ENCODE measurements at regions not wholly inside any gene's neighbourhood (a gene's known extent, or its start where the extent isn't known, plus 50 kb on each side); places are given as distances from the start of the nearest gene placed in this dataset.

- ATAC-seq (no peak), DNase-seq (ENCODE audit: low spot score) (no peak)
- no peaks in the 10 kb centered on the region for H3K36me3 Mint-ChIP-seq
- ChIA-PET POLR2A (no interaction called here), CTCF (no interaction called here)
- no peak overlapping the region for H3K4me3 Mint-ChIP-seq
- H3K4me1 Mint-ChIP-seq: peaks cover 30% of the 10 kb centered on the region
- H3K9me3 Mint-ChIP-seq: no peaks in the 10 kb centered on the region
- no peak for TF ChIP-seq GABPB1 (CRISPR knock-in tag; IDR thresholded peaks at IDR 0.05)
- TF ChIP-seq FOXP1 (CRISPR knock-in tag; IDR thresholded peaks at IDR 0.05; ENCODE audit: borderline replicate concordance): no peak
- no peak for TF ChIP-seq MAX (CRISPR knock-in tag; IDR thresholded peaks at IDR 0.05)
- TF ChIP-seq TEAD1 (CRISPR knock-in tag; IDR thresholded peaks at IDR 0.05): no peak
- TF ChIP-seq ARID4B (CRISPR knock-in tag; IDR thresholded peaks at IDR 0.05; ENCODE audit: borderline replicate concordance): no peak
- no peak for TF ChIP-seq CDX4 (CRISPR knock-in tag; IDR thresholded peaks at IDR 0.05; ENCODE audit: borderline replicate concordance)
- TF ChIP-seq RORB (CRISPR knock-in tag; IDR thresholded peaks at IDR 0.05): no peak
- TF ChIP-seq ETV6 (CRISPR knock-in tag; IDR thresholded peaks at IDR 0.05): no peak
- TF ChIP-seq ELF4 (CRISPR knock-in tag; IDR thresholded peaks at IDR 0.05; ENCODE audit: low read depth): no peak
- no peak for TF ChIP-seq NFATC4 (CRISPR knock-in tag; IDR thresholded peaks at IDR 0.05)
- no peaks in the 10 kb centered on the region for H3K27me3 Mint-ChIP-seq (ENCODE audit: low read depth)
- H3K27ac Mint-ChIP-seq: no peak overlapping the region
These were observed 63.4 kb upstream of the NHSL1 start for GRCh38 chr6:138562691-138563090.

GRCh38 chr6:138563231-138563630 is 63.9 kb upstream of the NHSL1 start:
- H3K27ac Mint-ChIP-seq: no peak overlapping the region
- DNase-seq (ENCODE audit: low spot score) (no peak), ATAC-seq (no peak)
- H3K4me3 Mint-ChIP-seq: no peak overlapping the region
- no peaks in the 10 kb centered on the region for H3K27me3 Mint-ChIP-seq (ENCODE audit: low read depth)
- POLR2A ChIA-PET: interaction anchor here (1.2 kb wide), 1 partner anchor 9 kb away, joined by 3 read pairs; no protein-coding TSS in a partner anchor
- no peaks in the 10 kb centered on the region for H3K36me3 Mint-ChIP-seq
- H3K9me3 Mint-ChIP-seq: no peaks in the 10 kb centered on the region
- peaks cover 30% of the 10 kb centered on the region for H3K4me1 Mint-ChIP-seq
- CTCF ChIA-PET: interaction anchor here (0.6 kb wide), 1 partner anchor 34 kb away, joined by 3 read pairs; no protein-coding TSS in a partner anchor
- TF ChIP-seq ZNF532 (CRISPR knock-in tag; IDR thresholded peaks at IDR 0.05; ENCODE audit: borderline replicate concordance): no peak
- TF ChIP-seq E2F5 (CRISPR knock-in tag; IDR thresholded peaks at IDR 0.05): no peak
- TF ChIP-seq GTF2I (CRISPR knock-in tag; conservative IDR thresholded peaks at IDR 0.05): no peak
- no peak for TF ChIP-seq ETV6 (CRISPR knock-in tag; IDR thresholded peaks at IDR 0.05)
- no peak for TF ChIP-seq AR (CRISPR knock-in tag; IDR thresholded peaks at IDR 0.05)
- no peak for TF ChIP-seq STAT6 (CRISPR knock-in tag; conservative IDR thresholded peaks at IDR 0.05; ENCODE audit: low read depth)
- no peak for TF ChIP-seq NR2C2 (CRISPR knock-in tag; IDR thresholded peaks at IDR 0.05)
- TF ChIP-seq ZNF396 (CRISPR knock-in tag; IDR thresholded peaks at IDR 0.05; ENCODE audit: borderline replicate concordance): no peak
- no peak for TF ChIP-seq ZNF232 (CRISPR knock-in tag; IDR thresholded peaks at IDR 0.05)

Measured in WTC11 (cell line).